WTC11 (cell line): ENCODE measurements at regions not wholly inside any gene's neighbourhood (a gene's known extent, or its start where the extent isn't known, plus 50 kb on each side); places are given as distances from the start of the nearest gene placed in this dataset.
A peak's percentile ranks its signal among the peaks of the same experiment; 100 is the strongest.

Experiments
- ATAC-seq: fragments of 200-7000 bp; cut with Tn5 transposase; 2 replicates; pipeline ENCODE4 v1.10.0; 2021; ENCODE audit warnings: mild to moderate bottlenecking, moderate library complexity
- CTCF ChIA-PET: fragments of 300-600 bp; sonication (Branson Sonifier 250); formaldehyde crosslinking; loops from one replicate; lab custom pipeline; 2021; ENCODE audit warnings: antibody characterized with exemption; lab: Charles Lee
- POLR2A ChIA-PET: fragments of 350-600 bp; sonication (Branson Sonifier 250); formaldehyde crosslinking; loops from one replicate; lab custom pipeline; 2021; ENCODE audit warnings: antibody characterized with exemption; lab: Charles Lee
- DNase-seq: peaks from one replicate; pipeline ENCODE4 v3.0.0; 2021; ENCODE audit warnings: low spot score
- H3K27ac Mint-ChIP-seq: 2 replicates; pipeline ENCODE4 v1.8.0; 2021; ENCODE audit warnings: mixed read lengths
- H3K27me3 Mint-ChIP-seq: 2 replicates; pipeline ENCODE4 v1.8.0; 2021; ENCODE audit warnings: low read depth, mild to moderate bottlenecking, moderate library complexity, mixed read lengths
- H3K36me3 Mint-ChIP-seq: 2 replicates; pipeline ENCODE4 v1.8.0; 2021; ENCODE audit warnings: mixed read lengths
- H3K4me1 Mint-ChIP-seq: 2 replicates; pipeline ENCODE4 v1.8.0; 2022; ENCODE audit warnings: mixed read lengths
- H3K4me3 Mint-ChIP-seq: 2 replicates; pipeline ENCODE4 v1.8.0; 2021; ENCODE audit warnings: mild to moderate bottlenecking, moderate library complexity, mixed read lengths
- H3K9me3 Mint-ChIP-seq: 2 replicates; pipeline ENCODE4 v1.8.0; 2021; ENCODE audit warnings: mixed read lengths
- AFF4 ChIP-seq: sonication (generic); formaldehyde crosslinking; IDR thresholded peaks from 2 replicates; pipeline ENCODE4 v1.8.1; 2023; ENCODE audit warnings: mild to moderate bottlenecking, missing genetic modification reagents, borderline replicate concordance
- E2F1 ChIP-seq: sonication (generic); formaldehyde crosslinking; IDR thresholded peaks from 2 replicates; pipeline ENCODE4 v1.8.0; 2022; ENCODE audit warnings: mild to moderate bottlenecking, missing genetic modification reagents
- E2F5 ChIP-seq: sonication (generic); formaldehyde crosslinking; IDR thresholded peaks from 2 replicates; pipeline ENCODE4 v1.8.1; 2022; ENCODE audit warnings: mild to moderate bottlenecking, moderate library complexity, missing genetic modification reagents
- ELF4 ChIP-seq: sonication (generic); formaldehyde crosslinking; IDR thresholded peaks from 2 replicates; pipeline ENCODE4 v1.8.1; 2022; ENCODE audit warnings: low read depth, mild to moderate bottlenecking, moderate library complexity, missing genetic modification reagents
- ERG ChIP-seq: fragments of 250-450 bp; sonication (Bioruptor Pico); IDR thresholded peaks from 2 replicates; pipeline ENCODE4 v1.8.0; 2021; ENCODE audit warnings: mild to moderate bottlenecking
- ESRRA ChIP-seq: sonication (generic); formaldehyde crosslinking; IDR thresholded peaks from 2 replicates; pipeline ENCODE4 v1.8.1; 2022; ENCODE audit warnings: mild to moderate bottlenecking, missing genetic modification reagents, borderline replicate concordance
- FOXP4 ChIP-seq: sonication (generic); formaldehyde crosslinking; IDR thresholded peaks from 2 replicates; pipeline ENCODE4 v1.8.0; 2022; ENCODE audit warnings: mild to moderate bottlenecking, missing genetic modification reagents
- GABPB1 ChIP-seq: sonication (generic); formaldehyde crosslinking; IDR thresholded peaks from 2 replicates; pipeline ENCODE4 v1.8.1; 2023; ENCODE audit warnings: mild to moderate bottlenecking, missing genetic modification reagents
- GTF2I ChIP-seq: fragments of 250-450 bp; sonication (Bioruptor Pico); conservative IDR thresholded peaks from 2 replicates; pipeline ENCODE4 v1.4.0; 2021; ENCODE audit warnings: mild to moderate bottlenecking
- HMGA2 ChIP-seq: fragments of 250-450 bp; sonication (Bioruptor Pico); IDR thresholded peaks from 2 replicates; pipeline ENCODE4 v1.4.0; 2021; ENCODE audit warnings: mild to moderate bottlenecking, moderate library complexity
- IRF1 ChIP-seq: sonication (generic); formaldehyde crosslinking; IDR thresholded peaks from 2 replicates; pipeline ENCODE4 v1.8.0; 2023; ENCODE audit warnings: missing genetic modification reagents
- JAZF1 ChIP-seq: fragments of 250-450 bp; sonication (Bioruptor Pico); IDR thresholded peaks from 2 replicates; pipeline ENCODE4 v1.9.0; 2021; ENCODE audit warnings: moderate library complexity, mild to moderate bottlenecking, inconsistent platforms
- MAX ChIP-seq: sonication (generic); formaldehyde crosslinking; IDR thresholded peaks from 2 replicates; pipeline ENCODE4 v1.8.0; 2022; ENCODE audit warnings: mild to moderate bottlenecking, missing genetic modification reagents
- NFE2L1 ChIP-seq: sonication (generic); formaldehyde crosslinking; IDR thresholded peaks from 2 replicates; pipeline ENCODE4 v1.8.1; 2023; ENCODE audit warnings: missing genetic modification reagents
- PREB ChIP-seq: sonication (generic); formaldehyde crosslinking; IDR thresholded peaks from 2 replicates; pipeline ENCODE4 v1.8.1; 2022; ENCODE audit warnings: mild to moderate bottlenecking, missing genetic modification reagents, moderate library complexity, borderline replicate concordance
- SP1 ChIP-seq: sonication (generic); formaldehyde crosslinking; conservative IDR thresholded peaks from 2 replicates; pipeline ENCODE4 v1.8.1; 2022; ENCODE audit warnings: missing genetic modification reagents
- ZBTB43 ChIP-seq: sonication (generic); formaldehyde crosslinking; IDR thresholded peaks from 2 replicates; pipeline ENCODE4 v1.8.1; 2023; ENCODE audit warnings: mild to moderate bottlenecking, missing genetic modification reagents
- ZNF219 ChIP-seq: sonication (generic); formaldehyde crosslinking; IDR thresholded peaks from 2 replicates; pipeline ENCODE4 v1.8.0; 2023; ENCODE audit warnings: missing genetic modification reagents, mild to moderate bottlenecking, borderline replicate concordance
- ZNF317 ChIP-seq: sonication (generic); formaldehyde crosslinking; IDR thresholded peaks from 2 replicates; pipeline ENCODE4 v1.8.1; 2023; ENCODE audit warnings: low read depth, mild to moderate bottlenecking, moderate library complexity, missing genetic modification reagents, borderline replicate concordance

- H3K4me1 Mint-ChIP-seq: peaks cover 56% of the 10 kb centered on the region
- ChIA-PET CTCF (no interaction called here), POLR2A (no interaction called here)
- peaks cover 5% of the 10 kb centered on the region for H3K27me3 Mint-ChIP-seq
- peaks cover 6% of the 10 kb centered on the region for H3K36me3 Mint-ChIP-seq
- DNase-seq (no peak), ATAC-seq (no peak)
- peak overlapping the region; percentile 33 for H3K27ac Mint-ChIP-seq
- TF ChIP-seq PREB (CRISPR knock-in tag) (no peak), ZBTB43 (CRISPR knock-in tag) (no peak), FOXP4 (no peak), ZNF219 (CRISPR knock-in tag) (no peak), E2F1 (CRISPR knock-in tag) (no peak), E2F5 (CRISPR knock-in tag) (no peak), NFE2L1 (CRISPR knock-in tag) (no peak), ELF4 (CRISPR knock-in tag) (no peak)
- H3K4me3 Mint-ChIP-seq: no peak overlapping the region
- peaks cover 8% of the 10 kb centered on the region for H3K9me3 Mint-ChIP-seq
These were observed 443.2 kb upstream of the ID2 start for GRCh38 chr2:8238521-8239230.

GRCh38 chr2:8239531-8240088, 442.2 kb upstream of the ID2 start:
- Mint-ChIP-seq H3K4me1 (peaks cover 49% of the 10 kb centered on the region), H3K27me3 (peaks cover 5% of the 10 kb centered on the region), H3K27ac (peak overlapping the region; percentile 77; the same call in 1 of the 2 replicates), H3K4me3 (no peak overlapping the region), H3K9me3 (peaks cover 15% of the 10 kb centered on the region), H3K36me3 (peaks cover 14% of the 10 kb centered on the region)
- ATAC-seq: peak; percentile 86
- ChIA-PET CTCF (interaction anchor here (0.7 kb wide), 1 partner anchor 1001 kb away, joined by 3 read pairs; no protein-coding TSS in a partner anchor), POLR2A (no interaction called here)
- DNase-seq: no peak
- TF ChIP-seq GTF2I (CRISPR knock-in tag) (no peak), ZNF317 (CRISPR knock-in tag) (no peak), IRF1 (no peak), JAZF1 (no peak), SP1 (CRISPR knock-in tag) (no peak), ERG (CRISPR knock-in tag) (no peak), MAX (CRISPR knock-in tag) (peak; percentile 54; the same call in 1 of the 2 replicates), AFF4 (no peak), HMGA2 (CRISPR knock-in tag) (no peak), ESRRA (CRISPR knock-in tag) (no peak), PREB (CRISPR knock-in tag) (no peak), GABPB1 (CRISPR knock-in tag) (no peak)
